A204.1 (cell line): ENCODE measurements at regions not wholly inside any gene's neighbourhood (a gene's known extent, or its start where the extent isn't known, plus 50 kb on each side); places are given as distances from the start of the nearest gene placed in this dataset.

Source experiments
- FAIRE-seq: peaks from 2 replicates; lab custom pipeline; 2012; peaks lifted over from hg19 to GRCh38; lab: Jason Lieb, UNC

- no peak for FAIRE-seq
Observed at GRCh38 chr20:21835042-21835441, 129.6 kb downstream of the PAX1 start.

GRCh38 chr20:21832442-21833385, 127.2 kb downstream of the PAX1 start:
- FAIRE-seq, result no peak

DNA sequence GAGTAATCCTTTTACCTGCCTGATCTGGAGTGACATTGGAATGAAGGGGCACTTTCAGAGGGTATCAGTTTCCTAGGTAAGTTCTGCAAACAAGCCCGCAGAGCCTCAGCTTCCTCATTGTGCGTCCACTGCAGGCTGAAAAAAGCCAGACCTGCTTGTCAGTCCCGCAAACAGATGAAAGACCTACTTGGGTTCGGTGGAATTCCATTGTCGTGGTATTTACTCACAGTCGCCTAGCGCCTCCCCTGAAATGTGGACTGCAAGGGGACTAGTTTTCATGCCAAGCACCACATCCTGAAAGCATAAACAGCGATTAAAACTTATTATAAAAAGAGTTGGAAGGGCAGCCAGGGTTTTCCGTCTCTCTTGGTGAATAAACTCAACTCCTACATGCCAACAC, 121.5 kb downstream of the PAX1 start:
- FAIRE-seq, result no peak

- FAIRE-seq, result no peak
Observed at GRCh38 chr20:21821358-21821757, 115.9 kb downstream of the PAX1 start.

DNA sequence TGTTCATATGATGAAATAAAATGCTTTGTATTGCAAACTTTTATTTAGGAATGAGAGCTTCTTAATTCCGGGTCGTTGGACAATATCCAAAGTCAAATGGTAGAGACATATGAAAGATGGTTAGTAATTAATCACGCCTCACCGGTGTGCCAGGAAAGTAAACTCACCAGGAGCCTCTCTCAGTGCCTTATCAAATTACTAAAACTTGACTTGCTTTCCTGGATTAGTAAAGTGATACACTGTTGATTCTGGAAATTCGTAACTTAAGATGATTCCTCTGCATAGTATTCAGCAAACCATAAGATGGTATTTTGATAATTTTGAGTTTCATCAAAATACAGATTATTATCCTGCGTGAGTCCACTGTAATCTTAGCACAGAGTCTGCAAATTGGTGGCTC, 115.2 kb downstream of the PAX1 start:
- FAIRE-seq, result no peak

GRCh38 chr20:21820045-21820444, 114.6 kb downstream of the PAX1 start:
- FAIRE-seq, result no peak

DNA sequence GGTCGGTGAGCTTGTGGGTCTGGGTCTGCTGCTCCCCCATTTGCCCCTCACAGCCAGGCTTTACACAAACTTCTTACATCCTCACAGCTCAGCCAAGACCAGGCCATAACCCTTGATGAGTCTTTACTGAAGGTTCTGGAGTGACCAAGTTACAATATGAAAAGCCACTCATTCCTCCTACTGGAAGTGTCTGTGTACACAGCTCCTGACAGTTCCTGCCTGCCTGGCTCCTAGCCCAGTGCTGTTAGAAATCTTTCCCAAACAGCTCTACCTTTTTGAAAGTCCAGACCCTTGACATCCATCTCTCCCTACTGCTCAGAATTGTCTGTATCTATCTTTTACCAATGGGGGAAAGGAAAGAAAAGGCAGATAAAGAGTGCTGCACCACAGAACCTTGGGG, 106.9 kb downstream of the PAX1 start:
- FAIRE-seq, result no peak

- no peak for FAIRE-seq
Observed at GRCh38 chr20:21809961-21810523, 104.6 kb downstream of the PAX1 start.

- no peak for FAIRE-seq
Observed at GRCh38 chr20:21808863-21809664, 103.6 kb downstream of the PAX1 start.

DNA sequence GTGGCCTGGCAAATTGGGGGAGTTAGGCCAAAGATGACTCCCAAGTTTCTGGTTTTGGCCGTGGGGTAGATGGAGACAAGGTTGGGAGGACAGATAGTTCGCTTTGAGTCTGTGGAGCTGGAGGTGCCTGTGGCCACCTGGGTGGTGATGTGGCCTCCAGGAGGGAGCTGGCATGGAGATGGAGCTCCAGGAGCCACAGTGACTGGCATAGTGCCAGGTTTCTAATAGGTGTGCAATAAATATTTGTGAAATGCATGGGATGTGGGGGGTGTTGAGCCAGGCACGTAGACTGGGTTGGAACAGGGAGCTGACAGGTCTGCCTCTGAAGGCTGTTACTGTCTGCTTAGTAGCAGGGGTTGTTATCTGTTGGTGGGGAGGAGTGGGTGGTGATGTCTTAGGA, 102.7 kb downstream of the PAX1 start:
- no peak for FAIRE-seq

GRCh38 chr20:21804802-21805201, 99.3 kb downstream of the PAX1 start:
- no peak for FAIRE-seq

DNA sequence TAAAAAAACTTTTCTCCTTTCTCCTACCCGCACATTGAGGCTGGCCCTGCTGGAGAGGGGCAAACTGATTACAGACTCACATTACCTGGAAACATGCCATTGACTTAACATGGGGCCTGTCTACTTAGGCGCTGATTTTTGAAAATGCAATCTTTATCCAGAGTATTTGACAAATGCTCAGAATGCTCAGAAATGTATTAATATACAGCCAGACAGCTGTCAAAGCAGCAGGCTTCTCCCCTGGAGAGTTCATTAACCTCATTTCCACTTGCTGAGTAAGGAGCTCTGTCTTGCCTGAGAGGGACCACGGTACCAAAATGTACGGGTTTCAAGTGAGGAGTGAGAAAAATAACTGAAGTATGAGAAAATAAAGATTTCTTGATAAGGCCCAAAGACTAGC, 95.7 kb downstream of the PAX1 start:
- no peak for FAIRE-seq

GRCh38 chr20:21798384-21798783, 92.9 kb downstream of the PAX1 start:
- no peak for FAIRE-seq

GRCh38 chr20:21796059-21796458, 90.6 kb downstream of the PAX1 start:
- FAIRE-seq, result no peak

DNA sequence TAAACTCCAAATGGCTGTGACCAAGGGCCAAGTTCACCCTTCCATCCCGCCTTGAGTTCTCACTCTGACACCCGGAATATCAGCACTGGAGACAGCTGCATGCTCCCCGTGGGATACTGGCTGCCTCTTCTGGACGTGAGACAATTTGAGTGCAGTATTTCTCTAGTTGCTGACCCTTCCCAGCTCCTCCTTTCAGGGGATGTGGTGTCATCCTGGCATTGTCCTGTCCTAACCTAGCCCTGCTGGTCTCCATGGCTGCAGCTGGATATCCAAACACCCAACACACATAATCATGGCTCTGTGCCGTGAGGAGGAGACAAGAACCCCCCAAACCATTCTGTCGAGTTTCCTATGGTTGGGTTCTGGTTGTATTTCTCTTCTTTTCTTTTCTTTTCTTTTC, 82.6 kb downstream of the PAX1 start:
- FAIRE-seq, result no peak

DNA sequence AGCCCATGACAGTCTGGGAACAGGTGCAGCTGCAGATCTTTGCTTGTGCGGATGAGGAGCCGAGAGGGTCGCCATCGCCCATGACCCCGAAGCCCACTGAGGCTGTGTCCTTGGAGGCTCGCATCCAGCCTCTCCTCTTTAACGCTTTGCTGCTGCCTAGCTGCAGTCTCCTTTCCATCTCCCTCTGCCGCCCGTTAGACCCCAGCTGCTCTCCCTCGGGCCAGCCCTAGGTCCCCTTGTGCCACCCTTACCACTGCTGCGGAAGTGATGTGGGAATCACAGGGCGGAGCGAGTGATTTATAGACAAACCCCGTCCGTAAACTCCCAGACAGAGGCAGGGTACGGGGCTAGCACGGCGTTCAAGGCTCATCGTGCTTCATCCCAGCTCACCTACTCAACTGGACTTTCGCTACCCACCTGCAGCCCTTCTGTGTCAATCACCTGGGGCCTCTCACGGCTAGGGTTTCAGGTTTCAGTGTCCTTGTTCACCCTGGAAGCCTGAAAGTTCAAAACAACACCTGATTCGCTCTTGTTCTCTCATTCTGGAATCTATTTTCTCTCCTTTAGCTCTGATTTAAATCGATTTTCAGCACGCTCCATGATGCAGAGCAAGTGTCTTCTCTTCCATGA, 76.1 kb downstream of the PAX1 start:
- no peak for FAIRE-seq

DNA sequence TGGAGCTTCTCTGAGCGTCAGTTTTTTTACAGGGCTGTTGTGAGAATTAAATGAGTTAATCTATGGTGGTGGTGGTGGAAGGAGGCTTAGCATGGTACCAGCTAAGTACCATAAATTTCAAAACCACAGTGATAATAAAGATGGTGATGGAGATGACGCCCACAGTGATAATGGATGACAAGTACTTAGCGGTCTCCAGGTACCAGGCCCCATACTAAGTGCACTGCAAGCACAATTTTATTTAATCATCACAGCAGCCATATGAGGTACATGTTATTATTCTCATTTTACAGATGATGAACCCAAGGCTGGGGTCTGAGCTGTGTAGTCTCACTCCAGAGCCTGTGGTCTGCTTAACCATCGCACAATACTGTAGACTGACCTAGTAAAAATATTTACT, 75.1 kb downstream of the PAX1 start:
- FAIRE-seq, result no peak
